HEK293 (cell line): ENCODE measurements at regions not wholly inside any gene's neighbourhood (a gene's known extent, or its start where the extent isn't known, plus 50 kb on each side); places are given as distances from the start of the nearest gene placed in this dataset.

Experiments
- CTCF ChIA-PET: fragments of 350-600 bp; formaldehyde crosslinking; extraction: SDS; loops from one replicate; lab custom pipeline; 2021; ENCODE audit warnings: antibody characterized with exemption; lab: Yijun Ruan, JAX
- POLR2A ChIA-PET: fragments of 300-600 bp; formaldehyde crosslinking; extraction: SDS; loops from one replicate; lab custom pipeline; 2020; ENCODE audit warnings: antibody characterized with exemption, inconsistent platforms; lab: Yijun Ruan, JAX
- H3K27ac ChIP-seq: fragments of 200-500 bp; sonication (Bioruptor generic); 2 replicates; pipeline ENCODE4 v1.5.1; 2014; ENCODE audit warnings: low read depth, low read length, control low read depth, inconsistent platforms; ENCODE audit errors: extremely low read depth
- H3K36me3 ChIP-seq, 2 experiments: fragments of 200-500 bp in 1 of 2; sonication (Bioruptor generic) in 1 of 2; 1 replicate in 1 of 2; 2 replicates in 1 of 2; pipeline ENCODE4 v1.5.1; 2014 to 2017; ENCODE audit warnings: inconsistent platforms in 2 of 2, low read length in 2 of 2; ENCODE audit not compliant: control insufficient read depth in 2 of 2, insufficient read depth in 1 of 2
- H3K4me1 ChIP-seq: fragments of 200-500 bp; sonication (Bioruptor generic); 2 replicates; pipeline ENCODE4 v1.5.1; 2014; ENCODE audit warnings: mild to moderate bottlenecking, low read length, inconsistent platforms; ENCODE audit not compliant: control insufficient read depth, insufficient read depth
- H3K4me3 ChIP-seq: 2 replicates; pipeline ENCODE4 v1.5.1; 2011; ENCODE audit warnings: low read depth, mild to moderate bottlenecking, control low read depth, low read length, moderate library complexity
- H3K9me3 ChIP-seq: fragments of 200-500 bp; sonication (Bioruptor generic); 2 replicates; pipeline ENCODE4 v1.5.1; 2014; ENCODE audit warnings: low read depth, low read length, inconsistent platforms; ENCODE audit not compliant: control insufficient read depth, insufficient read depth
- GLI2 ChIP-seq: fragments of 450-650 bp; formaldehyde crosslinking; IDR thresholded peaks from 2 replicates; pipeline ENCODE4; 2017; ENCODE audit warnings: missing biosample characterization, missing genetic modification characterization, low read depth, borderline replicate concordance
- KLF10 ChIP-seq: fragments of 450-650 bp; IDR thresholded peaks from 2 replicates; pipeline ENCODE4 v1.5.1; 2018; ENCODE audit warnings: missing biosample characterization, mild to moderate bottlenecking, missing genetic modification characterization
- RBAK ChIP-seq: fragments of 450-650 bp; formaldehyde crosslinking; IDR thresholded peaks from 2 replicates; pipeline ENCODE4 v1.5.1; 2016; ENCODE audit warnings: missing biosample characterization, missing genetic modification characterization
- ZBTB48 ChIP-seq: fragments of 450-650 bp; formaldehyde crosslinking; IDR thresholded peaks from 2 replicates; pipeline ENCODE4 v1.5.1; 2016; ENCODE audit warnings: missing biosample characterization, missing genetic modification characterization
- ZNF112 ChIP-seq: fragments of 450-650 bp; formaldehyde crosslinking; IDR thresholded peaks from 2 replicates; pipeline ENCODE4 v1.5.0; 2017; ENCODE audit warnings: missing biosample characterization, missing genetic modification characterization
- ZNF2 ChIP-seq: fragments of 450-650 bp; formaldehyde crosslinking; IDR thresholded peaks from 2 replicates; pipeline ENCODE4 v1.5.1; 2016; ENCODE audit warnings: missing biosample characterization, missing genetic modification characterization
- ZNF394 ChIP-seq: fragments of 450-650 bp; formaldehyde crosslinking; IDR thresholded peaks from 2 replicates; pipeline ENCODE4 v1.5.1; 2016; ENCODE audit warnings: missing biosample characterization, missing genetic modification characterization, mild to moderate bottlenecking, moderate library complexity, borderline replicate concordance
- ZNF404 ChIP-seq: fragments of 450-650 bp; formaldehyde crosslinking; IDR thresholded peaks from 2 replicates; pipeline ENCODE4 v1.5.1; 2017; ENCODE audit warnings: missing biosample characterization, missing genetic modification characterization
- ZNF426 ChIP-seq: fragments of 450-650 bp; formaldehyde crosslinking; IDR thresholded peaks from 2 replicates; pipeline ENCODE4 v1.5.1; 2017; ENCODE audit warnings: missing biosample characterization, missing genetic modification characterization, mild to moderate bottlenecking, inconsistent platforms, moderate library complexity
- ZNF510 ChIP-seq: fragments of 450-650 bp; formaldehyde crosslinking; IDR thresholded peaks from 2 replicates; pipeline ENCODE4 v1.5.1; 2018; ENCODE audit warnings: mild to moderate bottlenecking, missing genetic modification characterization, missing biosample characterization; ENCODE audit not compliant: insufficient replicate concordance
- ZNF623 ChIP-seq: fragments of 450-650 bp; formaldehyde crosslinking; IDR thresholded peaks from 2 replicates; pipeline ENCODE4 v1.5.1; 2016; ENCODE audit warnings: missing biosample characterization, missing genetic modification characterization
- ZNF768 ChIP-seq: fragments of 450-650 bp; formaldehyde crosslinking; IDR thresholded peaks from 2 replicates; pipeline ENCODE4 v1.5.1; 2018; ENCODE audit warnings: missing biosample characterization, mild to moderate bottlenecking, missing genetic modification characterization
- TF ChIP-seq, protein P1 (sequence below): fragments of 450-650 bp; formaldehyde crosslinking; IDR thresholded peaks from 2 replicates; pipeline ENCODE4 v1.5.1; 2017; ENCODE audit warnings: missing biosample characterization, missing genetic modification characterization
- TF ChIP-seq, protein P2 (sequence below): fragments of 450-650 bp; formaldehyde crosslinking; IDR thresholded peaks from 2 replicates; pipeline ENCODE4 v1.5.1; 2016; ENCODE audit warnings: missing biosample characterization, missing genetic modification characterization
- TF ChIP-seq, protein P3 (sequence below): fragments of 450-650 bp; formaldehyde crosslinking; IDR thresholded peaks from 2 replicates; pipeline ENCODE4 v1.5.1; 2016; ENCODE audit warnings: missing biosample characterization, missing genetic modification characterization, borderline replicate concordance
- TF ChIP-seq, protein P4 (sequence below): fragments of 450-650 bp; formaldehyde crosslinking; conservative IDR thresholded peaks from 2 replicates; pipeline ENCODE4 v1.5.1; 2016; ENCODE audit warnings: low read depth, missing biosample characterization, missing genetic modification characterization
- TF ChIP-seq, protein P5 (sequence below): fragments of 450-650 bp; formaldehyde crosslinking; IDR thresholded peaks from 2 replicates; pipeline ENCODE4 v1.5.1; 2016; ENCODE audit warnings: missing biosample characterization, missing genetic modification characterization
- TF ChIP-seq, protein P6 (sequence below): fragments of 450-650 bp; formaldehyde crosslinking; conservative IDR thresholded peaks from 2 replicates; pipeline ENCODE4 v1.5.1; 2016; ENCODE audit warnings: low read depth, missing biosample characterization, missing genetic modification characterization

DNA sequence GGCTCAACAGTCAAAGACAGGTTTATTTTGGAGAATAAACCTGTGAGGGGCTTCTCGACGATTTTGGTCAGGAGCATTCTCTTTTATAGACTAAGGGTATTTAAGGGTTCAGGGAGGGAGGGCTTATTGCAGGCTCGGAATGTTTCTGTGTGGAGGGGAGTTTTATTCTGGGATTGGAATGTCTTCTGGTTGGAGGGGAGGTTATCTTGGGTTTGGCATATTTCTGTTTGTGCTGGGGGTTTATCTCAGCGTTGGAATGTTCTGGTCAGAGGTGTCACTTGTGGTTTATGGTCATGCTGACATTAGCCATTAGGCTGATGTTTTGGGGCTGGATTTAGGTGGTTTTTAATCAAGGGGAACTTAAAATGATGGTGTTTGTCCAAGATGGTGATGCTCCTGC lies 103.9 kb downstream of the SUDS3 start (continued):
- TF ChIP-seq, protein P1, sequence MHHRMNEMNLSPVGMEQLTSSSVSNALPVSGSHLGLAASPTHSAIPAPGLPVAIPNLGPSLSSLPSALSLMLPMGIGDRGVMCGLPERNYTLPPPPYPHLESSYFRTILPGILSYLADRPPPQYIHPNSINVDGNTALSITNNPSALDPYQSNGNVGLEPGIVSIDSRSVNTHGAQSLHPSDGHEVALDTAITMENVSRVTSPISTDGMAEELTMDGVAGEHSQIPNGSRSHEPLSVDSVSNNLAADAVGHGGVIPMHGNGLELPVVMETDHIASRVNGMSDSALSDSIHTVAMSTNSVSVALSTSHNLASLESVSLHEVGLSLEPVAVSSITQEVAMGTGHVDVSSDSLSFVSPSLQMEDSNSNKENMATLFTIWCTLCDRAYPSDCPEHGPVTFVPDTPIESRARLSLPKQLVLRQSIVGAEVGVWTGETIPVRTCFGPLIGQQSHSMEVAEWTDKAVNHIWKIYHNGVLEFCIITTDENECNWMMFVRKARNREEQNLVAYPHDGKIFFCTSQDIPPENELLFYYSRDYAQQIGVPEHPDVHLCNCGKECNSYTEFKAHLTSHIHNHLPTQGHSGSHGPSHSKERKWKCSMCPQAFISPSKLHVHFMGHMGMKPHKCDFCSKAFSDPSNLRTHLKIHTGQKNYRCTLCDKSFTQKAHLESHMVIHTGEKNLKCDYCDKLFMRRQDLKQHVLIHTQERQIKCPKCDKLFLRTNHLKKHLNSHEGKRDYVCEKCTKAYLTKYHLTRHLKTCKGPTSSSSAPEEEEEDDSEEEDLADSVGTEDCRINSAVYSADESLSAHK = no peak
- no peak for TF ChIP-seq ZNF2 (tag by site-specific recombination)
- no peak for TF ChIP-seq ZNF426 (tag by site-specific recombination)
- TF ChIP-seq, protein P2, sequence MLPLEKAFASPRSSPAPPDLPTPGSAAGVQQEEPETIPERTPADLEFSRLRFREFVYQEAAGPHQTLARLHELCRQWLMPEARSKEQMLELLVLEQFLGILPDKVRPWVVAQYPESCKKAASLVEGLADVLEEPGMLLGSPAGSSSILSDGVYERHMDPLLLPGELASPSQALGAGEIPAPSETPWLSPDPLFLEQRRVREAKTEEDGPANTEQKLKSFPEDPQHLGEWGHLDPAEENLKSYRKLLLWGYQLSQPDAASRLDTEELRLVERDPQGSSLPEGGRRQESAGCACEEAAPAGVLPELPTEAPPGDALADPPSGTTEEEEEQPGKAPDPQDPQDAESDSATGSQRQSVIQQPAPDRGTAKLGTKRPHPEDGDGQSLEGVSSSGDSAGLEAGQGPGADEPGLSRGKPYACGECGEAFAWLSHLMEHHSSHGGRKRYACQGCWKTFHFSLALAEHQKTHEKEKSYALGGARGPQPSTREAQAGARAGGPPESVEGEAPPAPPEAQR (tag by site-specific recombination) = no peak
- no peak for TF ChIP-seq ZNF112 (tag by site-specific recombination)
- TF ChIP-seq RBAK (tag by site-specific recombination) = no peak
- TF ChIP-seq, protein P3, sequence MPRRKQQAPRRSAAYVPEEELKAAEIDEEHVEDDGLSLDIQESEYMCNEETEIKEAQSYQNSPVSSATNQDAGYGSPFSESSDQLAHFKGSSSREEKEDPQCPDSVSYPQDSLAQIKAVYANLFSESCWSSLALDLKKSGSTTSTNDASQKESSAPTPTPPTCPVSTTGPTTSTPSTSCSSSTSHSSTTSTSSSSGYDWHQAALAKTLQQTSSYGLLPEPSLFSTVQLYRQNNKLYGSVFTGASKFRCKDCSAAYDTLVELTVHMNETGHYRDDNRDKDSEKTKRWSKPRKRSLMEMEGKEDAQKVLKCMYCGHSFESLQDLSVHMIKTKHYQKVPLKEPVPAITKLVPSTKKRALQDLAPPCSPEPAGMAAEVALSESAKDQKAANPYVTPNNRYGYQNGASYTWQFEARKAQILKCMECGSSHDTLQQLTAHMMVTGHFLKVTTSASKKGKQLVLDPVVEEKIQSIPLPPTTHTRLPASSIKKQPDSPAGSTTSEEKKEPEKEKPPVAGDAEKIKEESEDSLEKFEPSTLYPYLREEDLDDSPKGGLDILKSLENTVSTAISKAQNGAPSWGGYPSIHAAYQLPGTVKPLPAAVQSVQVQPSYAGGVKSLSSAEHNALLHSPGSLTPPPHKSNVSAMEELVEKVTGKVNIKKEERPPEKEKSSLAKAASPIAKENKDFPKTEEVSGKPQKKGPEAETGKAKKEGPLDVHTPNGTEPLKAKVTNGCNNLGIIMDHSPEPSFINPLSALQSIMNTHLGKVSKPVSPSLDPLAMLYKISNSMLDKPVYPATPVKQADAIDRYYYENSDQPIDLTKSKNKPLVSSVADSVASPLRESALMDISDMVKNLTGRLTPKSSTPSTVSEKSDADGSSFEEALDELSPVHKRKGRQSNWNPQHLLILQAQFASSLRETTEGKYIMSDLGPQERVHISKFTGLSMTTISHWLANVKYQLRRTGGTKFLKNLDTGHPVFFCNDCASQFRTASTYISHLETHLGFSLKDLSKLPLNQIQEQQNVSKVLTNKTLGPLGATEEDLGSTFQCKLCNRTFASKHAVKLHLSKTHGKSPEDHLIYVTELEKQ (tag by site-specific recombination) = no peak

DNA sequence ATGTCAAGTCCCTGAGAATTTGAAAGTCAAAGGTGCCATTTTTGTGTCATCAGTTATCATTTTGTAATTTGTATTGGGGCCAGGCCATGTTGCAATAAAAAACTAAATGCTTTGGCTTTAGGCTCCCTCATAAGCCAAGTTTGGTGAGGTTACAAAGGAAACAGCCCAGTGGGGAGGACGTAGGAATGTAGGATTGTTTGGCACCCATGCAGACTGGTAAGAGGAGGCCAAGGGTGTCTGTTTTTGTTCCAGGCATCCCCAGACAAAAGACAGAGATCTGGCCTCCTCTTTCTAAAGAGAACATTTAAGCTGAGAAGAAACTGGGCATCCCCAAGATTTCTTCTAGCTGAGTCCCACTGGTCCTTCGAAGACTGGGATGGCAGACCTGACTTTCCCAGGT lies 111.7 kb downstream of the SUDS3 start:
- no peaks in the 10 kb centered on the region for H3K36me3 ChIP-seq
- H3K9me3 ChIP-seq = no peaks in the 10 kb centered on the region
- no peak overlapping the region for H3K27ac ChIP-seq
- ChIA-PET CTCF (interaction anchor here (0.7 kb wide), 1 partner anchor 956 kb away, joined by 3 read pairs; no protein-coding TSS in a partner anchor), POLR2A (no interaction called here)
- H3K4me3 ChIP-seq = no peak overlapping the region
- no peaks in the 10 kb centered on the region for H3K4me1 ChIP-seq
- TF ChIP-seq, protein P4, sequence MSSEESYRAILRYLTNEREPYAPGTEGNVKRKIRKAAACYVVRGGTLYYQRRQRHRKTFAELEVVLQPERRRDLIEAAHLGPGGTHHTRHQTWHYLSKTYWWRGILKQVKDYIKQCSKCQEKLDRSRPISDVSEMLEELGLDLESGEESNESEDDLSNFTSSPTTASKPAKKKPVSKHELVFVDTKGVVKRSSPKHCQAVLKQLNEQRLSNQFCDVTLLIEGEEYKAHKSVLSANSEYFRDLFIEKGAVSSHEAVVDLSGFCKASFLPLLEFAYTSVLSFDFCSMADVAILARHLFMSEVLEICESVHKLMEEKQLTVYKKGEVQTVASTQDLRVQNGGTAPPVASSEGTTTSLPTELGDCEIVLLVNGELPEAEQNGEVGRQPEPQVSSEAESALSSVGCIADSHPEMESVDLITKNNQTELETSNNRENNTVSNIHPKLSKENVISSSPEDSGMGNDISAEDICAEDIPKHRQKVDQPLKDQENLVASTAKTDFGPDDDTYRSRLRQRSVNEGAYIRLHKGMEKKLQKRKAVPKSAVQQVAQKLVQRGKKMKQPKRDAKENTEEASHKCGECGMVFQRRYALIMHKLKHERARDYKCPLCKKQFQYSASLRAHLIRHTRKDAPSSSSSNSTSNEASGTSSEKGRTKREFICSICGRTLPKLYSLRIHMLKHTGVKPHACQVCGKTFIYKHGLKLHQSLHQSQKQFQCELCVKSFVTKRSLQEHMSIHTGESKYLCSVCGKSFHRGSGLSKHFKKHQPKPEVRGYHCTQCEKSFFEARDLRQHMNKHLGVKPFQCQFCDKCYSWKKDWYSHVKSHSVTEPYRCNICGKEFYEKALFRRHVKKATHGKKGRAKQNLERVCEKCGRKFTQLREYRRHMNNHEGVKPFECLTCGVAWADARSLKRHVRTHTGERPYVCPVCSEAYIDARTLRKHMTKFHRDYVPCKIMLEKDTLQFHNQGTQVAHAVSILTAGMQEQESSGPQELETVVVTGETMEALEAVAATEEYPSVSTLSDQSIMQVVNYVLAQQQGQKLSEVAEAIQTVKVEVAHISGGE (tag by site-specific recombination) = no peak
- TF ChIP-seq ZNF768 (tag by site-specific recombination) (no peak), ZNF510 (tag by site-specific recombination) (no peak), ZNF623 (no peak), GLI2 (tag by site-specific recombination) (no peak), ZBTB48 (tag by site-specific recombination) (no peak), KLF10 (tag by site-specific recombination) (no peak), ZNF394 (tag by site-specific recombination) (no peak), ZNF404 (tag by site-specific recombination) (no peak)
- TF ChIP-seq, protein P5, sequence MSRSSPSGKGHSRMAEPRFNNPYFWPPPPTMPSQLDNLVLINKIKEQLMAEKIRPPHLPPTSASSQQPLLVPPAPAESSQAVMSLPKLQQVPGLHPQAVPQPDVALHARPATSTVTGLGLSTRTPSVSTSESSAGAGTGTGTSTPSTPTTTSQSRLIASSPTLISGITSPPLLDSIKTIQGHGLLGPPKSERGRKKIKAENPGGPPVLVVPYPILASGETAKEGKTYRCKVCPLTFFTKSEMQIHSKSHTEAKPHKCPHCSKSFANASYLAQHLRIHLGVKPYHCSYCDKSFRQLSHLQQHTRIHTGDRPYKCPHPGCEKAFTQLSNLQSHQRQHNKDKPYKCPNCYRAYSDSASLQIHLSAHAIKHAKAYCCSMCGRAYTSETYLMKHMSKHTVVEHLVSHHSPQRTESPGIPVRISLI (tag by site-specific recombination) = no peak
- TF ChIP-seq, protein P6, sequence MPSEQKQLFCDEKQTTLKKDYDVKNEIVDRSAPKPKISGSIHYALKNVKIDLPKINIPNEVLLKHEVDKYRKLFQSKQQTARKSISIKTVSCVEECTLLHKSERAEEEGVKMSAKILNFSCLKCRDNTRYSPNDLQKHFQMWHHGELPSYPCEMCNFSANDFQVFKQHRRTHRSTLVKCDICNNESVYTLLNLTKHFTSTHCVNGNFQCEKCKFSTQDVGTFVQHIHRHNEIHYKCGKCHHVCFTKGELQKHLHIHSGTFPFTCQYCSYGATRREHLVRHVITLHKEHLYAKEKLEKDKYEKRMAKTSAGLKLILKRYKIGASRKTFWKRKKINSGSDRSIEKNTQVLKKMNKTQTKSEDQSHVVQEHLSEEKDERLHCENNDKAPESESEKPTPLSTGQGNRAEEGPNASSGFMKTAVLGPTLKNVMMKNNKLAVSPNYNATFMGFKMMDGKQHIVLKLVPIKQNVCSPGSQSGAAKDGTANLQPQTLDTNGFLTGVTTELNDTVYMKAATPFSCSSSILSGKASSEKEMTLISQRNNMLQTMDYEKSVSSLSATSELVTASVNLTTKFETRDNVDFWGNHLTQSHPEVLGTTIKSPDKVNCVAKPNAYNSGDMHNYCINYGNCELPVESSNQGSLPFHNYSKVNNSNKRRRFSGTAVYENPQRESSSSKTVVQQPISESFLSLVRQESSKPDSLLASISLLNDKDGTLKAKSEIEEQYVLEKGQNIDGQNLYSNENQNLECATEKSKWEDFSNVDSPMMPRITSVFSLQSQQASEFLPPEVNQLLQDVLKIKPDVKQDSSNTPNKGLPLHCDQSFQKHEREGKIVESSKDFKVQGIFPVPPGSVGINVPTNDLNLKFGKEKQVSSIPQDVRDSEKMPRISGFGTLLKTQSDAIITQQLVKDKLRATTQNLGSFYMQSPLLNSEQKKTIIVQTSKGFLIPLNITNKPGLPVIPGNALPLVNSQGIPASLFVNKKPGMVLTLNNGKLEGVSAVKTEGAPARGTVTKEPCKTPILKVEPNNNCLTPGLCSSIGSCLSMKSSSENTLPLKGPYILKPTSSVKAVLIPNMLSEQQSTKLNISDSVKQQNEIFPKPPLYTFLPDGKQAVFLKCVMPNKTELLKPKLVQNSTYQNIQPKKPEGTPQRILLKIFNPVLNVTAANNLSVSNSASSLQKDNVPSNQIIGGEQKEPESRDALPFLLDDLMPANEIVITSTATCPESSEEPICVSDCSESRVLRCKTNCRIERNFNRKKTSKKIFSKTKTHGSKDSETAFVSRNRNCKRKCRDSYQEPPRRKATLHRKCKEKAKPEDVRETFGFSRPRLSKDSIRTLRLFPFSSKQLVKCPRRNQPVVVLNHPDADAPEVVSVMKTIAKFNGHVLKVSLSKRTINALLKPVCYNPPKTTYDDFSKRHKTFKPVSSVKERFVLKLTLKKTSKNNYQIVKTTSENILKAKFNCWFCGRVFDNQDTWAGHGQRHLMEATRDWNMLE (tag by site-specific recombination) = no peak
